ENCODE measurements at regions not wholly inside any gene's neighbourhood (a gene's known extent, or its start where the extent isn't known, plus 50 kb on each side); places are given as distances from the start of the nearest gene placed in this dataset.

DNA sequence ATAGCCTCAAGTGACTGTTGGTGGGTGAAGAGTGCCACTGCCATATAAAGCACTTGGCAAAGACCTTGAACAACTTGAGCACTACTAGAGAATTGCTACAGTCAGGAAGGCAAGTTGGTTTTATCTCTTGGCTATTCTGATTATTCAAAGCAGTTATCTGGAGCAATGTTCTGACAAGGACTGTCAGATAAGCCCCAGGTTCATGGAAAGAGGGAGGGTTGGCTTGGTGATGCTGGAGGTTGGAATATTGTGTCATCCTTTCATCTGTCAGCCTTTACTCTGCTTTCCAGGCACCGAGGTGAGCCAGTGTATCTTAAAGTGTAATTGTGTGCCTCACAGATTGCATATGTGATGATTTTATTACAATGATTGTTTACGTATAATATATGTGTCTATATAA is 548.4 kb upstream of the ZNF608 start:
- no peaks in the 10 kb centered on the region for H3K36me3 ChIP-seq (ENCODE audit: control insufficient read depth in 1 of 2, insufficient read depth in 2 of 2, low read length in 1 of 2)
- no peaks in the 10 kb centered on the region for H3K27me3 ChIP-seq (ENCODE audit: control insufficient read depth in 1 of 2, insufficient read depth in 2 of 2, low read length in 1 of 2)
- ATAC-seq (ENCODE audit: low FRiP score), result no peak
- H3K4me3 ChIP-seq (ENCODE audit: low read length in 2 of 2), result no peak overlapping the region
- no peak overlapping the region for H3K27ac ChIP-seq (ENCODE audit: low read depth in 1 of 2, low read length in 2 of 2)
- no peak for DNase-seq
- intact Hi-C loops (cut with DNase I), result no loop called here
- H3K9me3 ChIP-seq (ENCODE audit: control insufficient read depth, low read length), result no peaks in the 10 kb centered on the region
- 76 to 82% methylated on average over 2 of the region's 2 CpGs for WGBS, 2 donors
- no peaks in the 10 kb centered on the region for H3K4me1 ChIP-seq (ENCODE audit: control insufficient read depth in 1 of 2, insufficient read depth in 2 of 2, low read length in 2 of 2)

DNA sequence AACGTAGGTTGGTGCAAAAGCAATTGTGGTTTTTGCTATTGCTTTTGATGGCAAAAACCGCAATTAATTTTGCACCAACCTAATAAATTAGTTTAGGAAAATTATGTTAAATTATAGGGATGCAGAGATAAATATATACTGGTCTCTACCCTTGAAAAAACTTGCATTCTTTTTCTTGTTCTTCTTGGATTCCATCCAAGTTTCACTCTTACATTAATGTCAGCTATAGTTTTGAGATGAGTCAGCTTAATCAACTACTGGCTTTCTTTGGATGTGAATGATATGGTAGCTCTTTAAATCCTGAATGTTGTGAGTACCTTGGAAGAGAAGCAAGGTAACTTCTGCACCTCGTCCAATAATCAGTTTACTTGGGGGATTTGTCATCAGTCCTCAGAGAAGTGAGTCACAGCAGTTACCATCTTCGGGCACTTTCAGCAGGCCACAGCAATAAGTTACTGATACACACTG is 549.0 kb upstream of the ZNF608 start:
- H3K27me3 ChIP-seq (ENCODE audit: control insufficient read depth in 1 of 2, insufficient read depth in 2 of 2, low read length in 1 of 2), result no peaks in the 10 kb centered on the region
- ATAC-seq (ENCODE audit: low FRiP score) (no peak), DNase-seq (no peak)
- no peaks in the 10 kb centered on the region for H3K36me3 ChIP-seq (ENCODE audit: control insufficient read depth in 1 of 2, insufficient read depth in 2 of 2, low read length in 1 of 2)
- no peak overlapping the region for H3K27ac ChIP-seq (ENCODE audit: low read depth in 1 of 2, low read length in 2 of 2)
- intact Hi-C loops (cut with DNase I), result no loop called here
- no peak overlapping the region for H3K4me3 ChIP-seq (ENCODE audit: low read length in 2 of 2)
- no peaks in the 10 kb centered on the region for H3K9me3 ChIP-seq (ENCODE audit: control insufficient read depth, low read length)
- 64 to 70% methylated on average over 4 of the region's 4 CpGs for WGBS, 2 donors
- H3K4me1 ChIP-seq (ENCODE audit: control insufficient read depth in 1 of 2, insufficient read depth in 2 of 2, low read length in 2 of 2), result no peaks in the 10 kb centered on the region

DNA sequence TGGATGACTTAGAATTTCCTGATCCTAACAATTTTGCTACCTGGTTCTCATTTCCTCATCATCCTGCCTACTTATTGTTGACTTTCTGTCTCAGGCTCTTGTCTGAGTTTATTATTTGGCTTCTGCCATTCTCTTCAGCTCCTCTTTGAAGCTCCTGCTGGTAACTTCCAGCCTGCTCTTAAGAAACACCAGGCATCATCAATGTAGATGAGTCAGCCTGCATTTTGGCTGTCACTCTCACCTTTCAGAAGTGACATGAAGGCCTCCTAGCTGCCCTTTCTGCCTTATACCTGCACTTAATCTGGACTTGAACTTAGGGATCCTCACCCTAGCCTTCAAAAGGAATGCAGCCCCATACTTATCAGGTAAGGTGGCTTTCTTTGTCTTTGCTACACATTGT is 551.8 kb upstream of the ZNF608 start:
- Histone ChIP-seq H3K27ac (ENCODE audit: low read depth in 1 of 2, low read length in 2 of 2) (no peak overlapping the region), H3K4me3 (ENCODE audit: low read length in 2 of 2) (no peak overlapping the region), H3K27me3 (ENCODE audit: control insufficient read depth in 1 of 2, insufficient read depth in 2 of 2, low read length in 1 of 2) (no peaks in the 10 kb centered on the region), H3K4me1 (ENCODE audit: control insufficient read depth in 1 of 2, insufficient read depth in 2 of 2, low read length in 2 of 2) (no peaks in the 10 kb centered on the region), H3K36me3 (ENCODE audit: control insufficient read depth in 1 of 2, insufficient read depth in 2 of 2, low read length in 1 of 2) (no peaks in the 10 kb centered on the region), H3K9me3 (ENCODE audit: control insufficient read depth, low read length) (no peaks in the 10 kb centered on the region)
- DNase-seq (no peak), ATAC-seq (ENCODE audit: low FRiP score) (no peak)
- intact Hi-C loops (cut with DNase I), result no loop called here

DNA sequence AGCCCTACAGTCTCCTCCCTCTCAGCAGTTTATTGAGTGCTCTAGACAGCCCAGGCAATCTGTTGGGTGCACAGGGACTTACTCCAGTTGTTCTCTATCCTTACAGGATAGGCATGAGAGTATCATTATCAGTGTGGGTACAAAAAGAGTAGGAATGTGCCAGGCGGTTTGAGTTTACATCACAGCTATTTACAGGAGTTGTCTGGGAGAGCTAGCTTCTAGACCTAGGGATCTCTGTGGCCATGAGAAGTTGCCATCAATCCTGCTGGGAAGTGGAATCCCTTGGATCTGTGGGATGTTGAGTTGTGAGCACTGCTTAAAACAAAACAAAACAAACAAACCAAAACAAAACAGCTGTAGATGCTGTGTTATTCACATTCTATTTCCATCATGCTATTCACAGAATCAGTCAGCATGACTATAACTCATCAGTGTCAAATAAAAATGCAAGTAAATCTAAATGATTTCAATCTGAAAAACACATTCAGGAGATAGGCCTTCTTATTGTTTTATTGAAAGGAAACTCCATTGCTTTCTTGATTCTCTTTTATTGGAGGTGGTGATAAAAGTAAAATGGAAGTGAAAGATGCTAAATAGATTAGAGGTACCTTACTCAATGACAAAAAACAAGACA is 552.4 kb upstream of the ZNF608 start:
- WGBS, 2 donors, result 78 to 94% methylated on average over 1 of the region's 1 CpG
- Histone ChIP-seq H3K4me3 (ENCODE audit: low read length in 2 of 2) (no peak overlapping the region), H3K9me3 (ENCODE audit: control insufficient read depth, low read length) (no peaks in the 10 kb centered on the region), H3K4me1 (ENCODE audit: control insufficient read depth in 1 of 2, insufficient read depth in 2 of 2, low read length in 2 of 2) (no peaks in the 10 kb centered on the region), H3K27me3 (ENCODE audit: control insufficient read depth in 1 of 2, insufficient read depth in 2 of 2, low read length in 1 of 2) (no peaks in the 10 kb centered on the region), H3K27ac (ENCODE audit: low read depth in 1 of 2, low read length in 2 of 2) (no peak overlapping the region), H3K36me3 (ENCODE audit: control insufficient read depth in 1 of 2, insufficient read depth in 2 of 2, low read length in 1 of 2) (no peaks in the 10 kb centered on the region)
- DNase-seq, result no peak
- intact Hi-C loops (cut with DNase I), result no loop called here
- no peak for ATAC-seq (ENCODE audit: low FRiP score)

DNA sequence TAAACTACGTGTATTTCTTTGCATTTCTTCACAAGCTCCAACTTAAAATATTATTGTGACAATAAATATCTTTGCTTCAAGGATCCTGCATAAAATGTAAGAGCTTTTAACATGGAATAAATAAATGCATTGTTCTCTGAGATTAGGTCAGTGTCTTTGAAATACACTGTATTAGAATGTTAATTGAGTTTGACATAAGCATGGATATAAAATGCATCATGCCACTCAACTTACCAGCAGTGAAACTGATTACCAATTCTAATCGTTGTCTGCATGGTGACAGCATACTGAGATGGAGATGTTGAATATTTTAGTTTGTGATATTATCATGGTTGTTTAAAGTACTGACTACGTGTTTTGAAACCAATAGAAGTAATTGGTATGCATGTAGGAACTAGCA is 555.3 kb upstream of the ZNF608 start:
- H3K36me3 ChIP-seq (ENCODE audit: control insufficient read depth in 1 of 2, insufficient read depth in 2 of 2, low read length in 1 of 2), result no peaks in the 10 kb centered on the region
- intact Hi-C loops (cut with DNase I), result no loop called here
- H3K4me3 ChIP-seq (ENCODE audit: low read length in 2 of 2), result no peak overlapping the region
- no peaks in the 10 kb centered on the region for H3K9me3 ChIP-seq (ENCODE audit: control insufficient read depth, low read length)
- H3K27me3 ChIP-seq (ENCODE audit: control insufficient read depth in 1 of 2, insufficient read depth in 2 of 2, low read length in 1 of 2), result no peaks in the 10 kb centered on the region
- H3K4me1 ChIP-seq (ENCODE audit: control insufficient read depth in 1 of 2, insufficient read depth in 2 of 2, low read length in 2 of 2), result no peaks in the 10 kb centered on the region
- 54 to 57% methylated on average over 3 of the region's 3 CpGs for WGBS, 2 donors
- no peak overlapping the region for H3K27ac ChIP-seq (ENCODE audit: low read depth in 1 of 2, low read length in 2 of 2)
- ATAC-seq (ENCODE audit: low FRiP score) (no peak), DNase-seq (no peak)

DNA sequence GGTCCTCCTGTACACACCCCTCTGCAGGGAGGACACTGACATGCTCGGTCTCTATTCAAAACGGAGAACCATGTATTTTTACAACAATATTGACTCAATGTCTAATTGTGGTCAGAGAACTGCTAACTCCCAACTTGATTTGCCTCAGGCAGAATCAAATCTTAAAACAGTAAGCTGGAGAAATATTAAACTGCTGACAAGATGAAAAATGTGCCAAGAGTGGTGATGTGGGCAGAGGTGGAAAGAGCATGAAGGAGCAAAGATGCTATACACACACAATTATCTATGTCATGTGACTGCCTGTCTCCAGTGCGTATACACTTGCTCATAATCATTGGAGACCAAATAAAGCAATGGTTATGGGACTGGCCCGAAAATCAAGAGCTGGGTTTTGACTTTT is 556.1 kb upstream of the ZNF608 start:
- H3K36me3 ChIP-seq (ENCODE audit: control insufficient read depth in 1 of 2, insufficient read depth in 2 of 2, low read length in 1 of 2), result no peaks in the 10 kb centered on the region
- DNase-seq (no peak), ATAC-seq (ENCODE audit: low FRiP score) (no peak)
- H3K27me3 ChIP-seq (ENCODE audit: control insufficient read depth in 1 of 2, insufficient read depth in 2 of 2, low read length in 1 of 2), result no peaks in the 10 kb centered on the region
- H3K9me3 ChIP-seq (ENCODE audit: control insufficient read depth, low read length), result no peaks in the 10 kb centered on the region
- no peaks in the 10 kb centered on the region for H3K4me1 ChIP-seq (ENCODE audit: control insufficient read depth in 1 of 2, insufficient read depth in 2 of 2, low read length in 2 of 2)
- H3K27ac ChIP-seq (ENCODE audit: low read depth in 1 of 2, low read length in 2 of 2), result no peak overlapping the region
- no peak overlapping the region for H3K4me3 ChIP-seq (ENCODE audit: low read length in 2 of 2)
- intact Hi-C loops (cut with DNase I), result no loop called here
- 61 to 72% methylated on average over 4 of the region's 4 CpGs for WGBS, 2 donors

DNA sequence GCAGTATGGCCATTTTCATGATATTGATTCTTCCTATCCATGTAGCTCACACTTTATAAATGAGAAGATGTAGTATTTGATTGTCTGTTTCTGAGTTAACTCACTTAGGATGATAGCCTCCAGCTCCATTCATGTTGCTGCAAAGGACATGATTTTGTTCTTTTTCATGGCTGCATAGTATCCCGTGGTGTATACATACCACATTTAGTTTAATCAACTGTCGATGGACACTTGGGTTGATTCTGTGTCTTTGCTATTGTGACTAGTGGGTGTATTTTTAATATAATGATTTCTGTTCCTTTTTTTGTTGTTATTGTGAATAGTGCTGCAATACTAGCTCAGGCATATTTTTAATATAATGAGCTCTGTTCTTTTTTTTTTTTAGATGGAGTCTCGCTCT is 560.3 kb upstream of the ZNF608 start:
- H3K4me1 ChIP-seq (ENCODE audit: control insufficient read depth in 1 of 2, insufficient read depth in 2 of 2, low read length in 2 of 2), result no peaks in the 10 kb centered on the region
- no peak overlapping the region for H3K27ac ChIP-seq (ENCODE audit: low read depth in 1 of 2, low read length in 2 of 2)
- no peaks in the 10 kb centered on the region for H3K9me3 ChIP-seq (ENCODE audit: control insufficient read depth, low read length)
- no peaks in the 10 kb centered on the region for H3K36me3 ChIP-seq (ENCODE audit: control insufficient read depth in 1 of 2, insufficient read depth in 2 of 2, low read length in 1 of 2)
- H3K4me3 ChIP-seq (ENCODE audit: low read length in 2 of 2), result no peak overlapping the region
- DNase-seq (no peak), ATAC-seq (ENCODE audit: low FRiP score) (no peak)
- WGBS, 2 donors, result 94 to 98% methylated on average over 3 of the region's 3 CpGs
- intact Hi-C loops (cut with DNase I), result no loop called here
- H3K27me3 ChIP-seq (ENCODE audit: control insufficient read depth in 1 of 2, insufficient read depth in 2 of 2, low read length in 1 of 2), result no peaks in the 10 kb centered on the region

DNA sequence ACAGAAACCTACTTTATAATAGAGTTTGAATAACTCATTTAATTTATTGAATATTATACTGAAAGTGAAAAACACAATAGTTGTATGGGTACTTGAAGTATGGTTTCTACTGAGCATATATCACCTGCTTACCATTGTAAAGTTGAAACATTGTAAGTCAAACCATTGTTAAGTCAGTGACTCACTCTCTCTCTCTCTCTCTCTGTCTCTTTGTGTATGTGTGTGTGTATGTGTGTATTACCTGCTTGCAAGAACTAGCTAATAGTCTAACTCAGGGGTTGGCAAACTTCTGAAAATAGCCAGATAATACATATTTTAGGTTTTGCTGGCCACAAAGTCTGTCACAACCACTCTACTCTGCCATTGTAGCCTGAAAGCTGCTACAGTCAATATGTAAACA is 564.3 kb upstream of the ZNF608 start:
- no peaks in the 10 kb centered on the region for H3K4me1 ChIP-seq (ENCODE audit: control insufficient read depth in 1 of 2, insufficient read depth in 2 of 2, low read length in 2 of 2)
- ATAC-seq (ENCODE audit: low FRiP score) (no peak), DNase-seq (no peak)
- no peak overlapping the region for H3K4me3 ChIP-seq (ENCODE audit: low read length in 2 of 2)
- no peak overlapping the region for H3K27ac ChIP-seq (ENCODE audit: low read depth in 1 of 2, low read length in 2 of 2)
- H3K36me3 ChIP-seq (ENCODE audit: control insufficient read depth in 1 of 2, insufficient read depth in 2 of 2, low read length in 1 of 2), result no peaks in the 10 kb centered on the region
- H3K27me3 ChIP-seq (ENCODE audit: control insufficient read depth in 1 of 2, insufficient read depth in 2 of 2, low read length in 1 of 2), result no peaks in the 10 kb centered on the region
- intact Hi-C loops (cut with DNase I), result no loop called here
- H3K9me3 ChIP-seq (ENCODE audit: control insufficient read depth, low read length), result no peaks in the 10 kb centered on the region

DNA sequence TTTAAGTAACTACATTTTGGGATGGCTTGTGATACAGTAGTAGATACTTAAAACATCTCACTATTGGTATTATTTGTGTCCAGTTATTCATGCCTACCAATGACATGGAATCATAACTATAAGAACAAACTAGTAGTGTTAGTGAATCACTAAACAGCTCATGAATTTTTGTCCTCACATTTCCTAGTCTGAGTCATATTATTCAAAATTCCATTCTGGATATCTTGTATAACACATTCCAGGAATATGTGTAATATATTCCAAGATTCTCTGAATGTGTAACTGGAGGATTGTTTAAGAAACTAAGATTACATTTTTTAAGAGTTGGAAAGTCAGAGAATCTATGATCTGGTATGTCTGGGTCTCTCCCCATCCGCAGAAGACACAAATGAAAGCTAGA is 565.3 kb upstream of the ZNF608 start:
- 17% methylated on average over 1 of the region's 1 CpG for WGBS, 2 donors
- Histone ChIP-seq H3K4me1 (ENCODE audit: control insufficient read depth in 1 of 2, insufficient read depth in 2 of 2, low read length in 2 of 2) (no peaks in the 10 kb centered on the region), H3K4me3 (ENCODE audit: low read length in 2 of 2) (no peak overlapping the region), H3K27ac (ENCODE audit: low read depth in 1 of 2, low read length in 2 of 2) (no peak overlapping the region), H3K9me3 (ENCODE audit: control insufficient read depth, low read length) (no peaks in the 10 kb centered on the region), H3K27me3 (ENCODE audit: control insufficient read depth in 1 of 2, insufficient read depth in 2 of 2, low read length in 1 of 2) (no peaks in the 10 kb centered on the region), H3K36me3 (ENCODE audit: control insufficient read depth in 1 of 2, insufficient read depth in 2 of 2, low read length in 1 of 2) (no peaks in the 10 kb centered on the region)
- intact Hi-C loops (cut with DNase I), result no loop called here
- no peak for DNase-seq
- ATAC-seq (ENCODE audit: low FRiP score), result peak; percentile 52
